GM23338 (cell line): ENCODE measurements at regions not wholly inside any gene's neighbourhood (a gene's known extent, or its start where the extent isn't known, plus 50 kb on each side); places are given as distances from the start of the nearest gene placed in this dataset.

Experiments
- CTCF ChIP-seq, 2 experiments: fragments of 200-600 bp in 1 of 2; sonication (generic) in 1 of 2; conservative IDR thresholded peaks; 2 replicates each; pipeline versions ENCODE4 v1.5.1 to v1.6.1; 2016 to 2017; ENCODE audit warnings: antibody characterized with exemption in 2 of 2, low read depth in 2 of 2, mild to moderate bottlenecking in 2 of 2, moderate library complexity in 1 of 2
- EZH2 ChIP-seq: fragments of 200-600 bp; sonication (generic); IDR thresholded peaks from one replicate; pipeline ENCODE4 v1.8.0; 2017; ENCODE audit warnings: antibody characterized with exemption, mild to moderate bottlenecking, low read depth; ENCODE audit not compliant: unreplicated experiment
- EZH2phosphoT487 ChIP-seq: fragments of 200-600 bp; sonication (generic); IDR thresholded peaks from one replicate; pipeline ENCODE4 v1.8.1; 2018; ENCODE audit warnings: antibody characterized with exemption; ENCODE audit not compliant: unreplicated experiment
- POLR2AphosphoS5 ChIP-seq: IDR thresholded peaks from 2 replicates; pipeline ENCODE4 v1.6.1; 2016; ENCODE audit warnings: antibody characterized with exemption, low read depth

GRCh38 chr14:38310420-38310995 is 54.6 kb upstream of the CLEC14A start:
- TF ChIP-seq EZH2 (no peak), CTCF (conservative IDR thresholded peaks at IDR 0.05; ENCODE audit: low read depth in 2 of 2) (no peak), POLR2AphosphoS5 (no peak), EZH2phosphoT487 (no peak)
